Adrenal gland (tissue), 5 donors: ENCODE measurements at regions not wholly inside any gene's neighbourhood (a gene's known extent, or its start where the extent isn't known, plus 50 kb on each side); places are given as distances from the start of the nearest gene placed in this dataset.

Source experiments
- POLR2A ChIP-seq, 2 donors: fragments of 450-650 bp; IDR thresholded peaks; one replicate each; pipeline ENCODE4 v1.6.1; 2017; ENCODE audit warnings: antibody characterized with exemption in 2 of 2, mild to moderate bottlenecking in 2 of 2, moderate library complexity in 1 of 2
- TF ChIP-seq, protein P1 (sequence below), 6 experiments: fragments of 450-650 bp in 4 of 6; fragments of 200-600 bp in 2 of 6; sonication (generic) in 1 of 6; IDR thresholded peaks; 1 replicate in 5 of 6; 2 replicates in 1 of 6; pipeline versions ENCODE4 v1.5.1 to v1.8.0; 2016 to 2021; ENCODE audit warnings: antibody characterized with exemption in 6 of 6, mild to moderate bottlenecking in 2 of 6, moderate library complexity in 1 of 6
- donor health status: DM: no; HTN: no; CAD: no.

DNA sequence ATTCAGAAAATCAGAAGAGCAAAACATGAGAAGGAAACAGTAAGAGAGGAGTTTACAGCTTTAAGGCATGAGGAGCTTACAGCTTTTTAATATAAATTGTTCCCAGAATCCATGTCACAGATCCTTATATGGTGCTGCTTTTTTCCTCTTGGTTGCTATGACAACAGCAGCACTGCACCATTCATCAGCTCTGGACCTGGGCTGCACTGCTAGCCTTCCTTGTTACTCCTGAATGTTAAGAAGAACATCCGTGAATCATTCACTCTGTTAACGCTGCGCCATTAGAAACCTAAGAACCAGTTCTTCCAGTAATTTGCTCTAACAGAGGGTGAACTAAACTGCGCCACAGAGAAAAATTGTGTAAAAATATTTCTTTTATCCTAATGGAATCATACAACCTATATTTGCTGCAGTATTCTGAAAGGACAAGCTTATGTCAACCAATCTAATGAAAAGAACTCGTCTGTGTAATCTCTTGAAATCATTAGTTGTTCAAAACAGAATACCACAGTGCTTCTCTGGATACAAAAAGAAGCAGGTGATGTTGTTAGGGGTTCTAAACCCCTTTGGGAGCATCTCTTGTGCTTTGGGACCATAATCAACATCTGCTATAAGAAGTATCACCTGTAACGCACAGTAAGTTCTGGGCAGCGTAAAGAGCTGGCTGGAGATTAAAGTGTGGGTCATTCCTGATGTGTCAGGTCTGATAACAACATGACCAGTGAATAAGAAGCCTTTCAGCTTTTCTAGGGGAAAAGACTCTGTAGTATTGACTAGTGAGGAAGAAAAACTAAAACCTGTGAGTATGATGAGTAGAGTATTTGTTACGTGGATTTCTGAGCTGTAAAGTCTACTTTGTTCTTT is 151.2 kb downstream of the TANC2 start:
- TF ChIP-seq, protein P1, sequence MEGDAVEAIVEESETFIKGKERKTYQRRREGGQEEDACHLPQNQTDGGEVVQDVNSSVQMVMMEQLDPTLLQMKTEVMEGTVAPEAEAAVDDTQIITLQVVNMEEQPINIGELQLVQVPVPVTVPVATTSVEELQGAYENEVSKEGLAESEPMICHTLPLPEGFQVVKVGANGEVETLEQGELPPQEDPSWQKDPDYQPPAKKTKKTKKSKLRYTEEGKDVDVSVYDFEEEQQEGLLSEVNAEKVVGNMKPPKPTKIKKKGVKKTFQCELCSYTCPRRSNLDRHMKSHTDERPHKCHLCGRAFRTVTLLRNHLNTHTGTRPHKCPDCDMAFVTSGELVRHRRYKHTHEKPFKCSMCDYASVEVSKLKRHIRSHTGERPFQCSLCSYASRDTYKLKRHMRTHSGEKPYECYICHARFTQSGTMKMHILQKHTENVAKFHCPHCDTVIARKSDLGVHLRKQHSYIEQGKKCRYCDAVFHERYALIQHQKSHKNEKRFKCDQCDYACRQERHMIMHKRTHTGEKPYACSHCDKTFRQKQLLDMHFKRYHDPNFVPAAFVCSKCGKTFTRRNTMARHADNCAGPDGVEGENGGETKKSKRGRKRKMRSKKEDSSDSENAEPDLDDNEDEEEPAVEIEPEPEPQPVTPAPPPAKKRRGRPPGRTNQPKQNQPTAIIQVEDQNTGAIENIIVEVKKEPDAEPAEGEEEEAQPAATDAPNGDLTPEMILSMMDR (IDR thresholded peaks at IDR 0.05) = no peak
- TF ChIP-seq POLR2A (IDR thresholded peaks at IDR 0.05) = no peak
